GM18507 (cell line): ENCODE measurements at regions not wholly inside any gene's neighbourhood (a gene's known extent, or its start where the extent isn't known, plus 50 kb on each side); places are given as distances from the start of the nearest gene placed in this dataset.
A peak's percentile ranks its signal among the peaks of the same experiment; 100 is the strongest.
"Not testable (repeated sequence)": the region's sequence is repeated elsewhere in the genome, so short reads cannot be mapped to it uniquely, and the experiment has no call there.

ENCODE experiments used
- DNase-seq: peaks from one replicate; pipeline ENCODE4 v3.0.0; 2011; ENCODE audit warnings: low read depth; ENCODE audit not compliant: insufficient read length; ENCODE audit errors: extremely low spot score
- FAIRE-seq: peaks from 2 replicates; lab custom pipeline; 2011; peaks lifted over from hg19 to GRCh38; lab: Jason Lieb, UNC

- not testable (repeated sequence) for DNase-seq, FAIRE-seq
Observed at GRCh38 chr9:64920147-64920546, 364.9 kb downstream of the FOXD4L5 start.

- FAIRE-seq, DNase-seq: not testable (repeated sequence)
Observed at GRCh38 chr9:64888643-64889042, 396.4 kb downstream of the FOXD4L5 start.

- not testable (repeated sequence) for DNase-seq
- FAIRE-seq, result peak; percentile 86
Observed at GRCh38 chr9:64870594-64870993, 414.4 kb downstream of the FOXD4L5 start.
